Liver (tissue), 7 donors: ENCODE measurements at regions not wholly inside any gene's neighbourhood (a gene's known extent, or its start where the extent isn't known, plus 50 kb on each side); places are given as distances from the start of the nearest gene placed in this dataset.

Experiments
- DNase-seq: peaks from one replicate; pipeline ENCODE4 v3.0.0-alpha.2; 2017; ENCODE audit warnings: low spot score
- H3K27ac ChIP-seq, 2 donors: one replicate each; pipeline ENCODE4 v1.7.0; 2013; ENCODE audit warnings: inconsistent platforms in 2 of 2, low read length in 2 of 2, control low read depth in 1 of 2, low read depth in 1 of 2, mild to moderate bottlenecking in 1 of 2
- H3K27me3 ChIP-seq, 4 donors: one replicate each; pipeline versions ENCODE4 v1.6.1 to v1.7.0; 2013; ENCODE audit warnings: low read length in 3 of 4, inconsistent platforms in 1 of 4, mild to moderate bottlenecking in 1 of 4, moderate library complexity in 1 of 4; ENCODE audit not compliant: control insufficient read depth in 4 of 4, insufficient read depth in 4 of 4
- H3K36me3 ChIP-seq, 4 donors: one replicate each; pipeline versions ENCODE4 v1.6.1 to v1.7.0; 2013; ENCODE audit warnings: low read length in 3 of 4, mild to moderate bottlenecking in 3 of 4, low read depth in 1 of 4, moderate library complexity in 1 of 4; ENCODE audit not compliant: control insufficient read depth in 4 of 4, insufficient read depth in 3 of 4
- H3K4me1 ChIP-seq, 4 donors: one replicate each; pipeline versions ENCODE4 v1.6.1 to v1.7.0; 2013; ENCODE audit warnings: low read length in 3 of 4, mild to moderate bottlenecking in 3 of 4, moderate library complexity in 1 of 4; ENCODE audit not compliant: control insufficient read depth in 4 of 4, insufficient read depth in 4 of 4
- H3K4me3 ChIP-seq, 3 donors: one replicate each; pipeline versions ENCODE4 v1.6.1 to v1.7.0; 2013; ENCODE audit warnings: low read length in 3 of 3, control low read depth in 1 of 3, low read depth in 1 of 3, mild to moderate bottlenecking in 1 of 3
- H3K9ac ChIP-seq, 2 donors: one replicate each; pipeline ENCODE4 v1.7.0; 2013; ENCODE audit warnings: low read length in 2 of 2, mild to moderate bottlenecking in 2 of 2, moderate library complexity in 2 of 2, control low read depth in 1 of 2, low read depth in 1 of 2
- H3K9me3 ChIP-seq, 4 donors: one replicate each; pipeline versions ENCODE4 v1.6.1 to v1.7.0; 2013; ENCODE audit warnings: low read length in 3 of 4; ENCODE audit not compliant: control insufficient read depth in 4 of 4
- EGR1 ChIP-seq, 2 donors: IDR thresholded peaks; 2 replicates each; pipeline ENCODE4 v1.6.1; 2016 to 2018; ENCODE audit warnings: antibody characterized with exemption in 2 of 2, low read depth in 2 of 2
- FOXA1 ChIP-seq: IDR thresholded peaks from 2 replicates; pipeline ENCODE4 v1.6.1; 2016; ENCODE audit warnings: antibody characterized with exemption
- FOXA2 ChIP-seq: IDR thresholded peaks from 2 replicates; pipeline ENCODE4 v1.6.1; 2016; ENCODE audit warnings: antibody characterized with exemption
- GABPA ChIP-seq, 2 donors: IDR thresholded peaks in 1 of 2; conservative IDR thresholded peaks in 1 of 2; 2 replicates each; pipeline ENCODE4 v1.6.1; 2016; ENCODE audit warnings: antibody characterized with exemption in 2 of 2, mild to moderate bottlenecking in 1 of 2, moderate library complexity in 1 of 2
- HNF4A ChIP-seq, 2 donors: conservative IDR thresholded peaks; 2 replicates each; pipeline ENCODE4 v1.6.1; 2016; ENCODE audit warnings: antibody characterized with exemption in 2 of 2, mild to moderate bottlenecking in 2 of 2
- JUND ChIP-seq, 2 donors: IDR thresholded peaks; 2 replicates each; pipeline ENCODE4 v1.6.1; 2016; ENCODE audit warnings: antibody characterized with exemption in 2 of 2
- NR2F2 ChIP-seq: IDR thresholded peaks from 2 replicates; pipeline ENCODE4 v1.6.1; 2016; ENCODE audit warnings: antibody characterized with exemption
- RAD21 ChIP-seq, 2 donors: IDR thresholded peaks; 2 replicates each; pipeline ENCODE4 v1.6.1; 2016; ENCODE audit warnings: antibody characterized with exemption in 2 of 2, mild to moderate bottlenecking in 2 of 2
- RXRA ChIP-seq, 2 donors: IDR thresholded peaks; 2 replicates each; pipeline ENCODE4 v1.6.1; 2017 to 2018; ENCODE audit warnings: antibody characterized with exemption in 2 of 2, mild to moderate bottlenecking in 1 of 2
- SP1 ChIP-seq: IDR thresholded peaks from 2 replicates; pipeline ENCODE4 v1.6.1; 2018; ENCODE audit warnings: antibody characterized with exemption, mild to moderate bottlenecking
- TAF1 ChIP-seq: conservative IDR thresholded peaks from 2 replicates; pipeline ENCODE4 v1.6.1; 2016; ENCODE audit warnings: antibody characterized with exemption, mild to moderate bottlenecking
- YY1 ChIP-seq: IDR thresholded peaks from 2 replicates; pipeline ENCODE4 v1.6.1; 2016; ENCODE audit warnings: antibody characterized with exemption, mild to moderate bottlenecking
- ZBTB33 ChIP-seq: IDR thresholded peaks from 2 replicates; pipeline ENCODE4 v1.6.1; 2016; ENCODE audit warnings: antibody characterized with exemption
- TF ChIP-seq, protein P1 (sequence below): fragments of 150-350 bp; IDR thresholded peaks from 2 replicates; pipeline ENCODE4 v1.5.1; 2017; ENCODE audit warnings: improper control_type of control experiment, low read depth, low read length; ENCODE audit not compliant: missing input control
- TF ChIP-seq, protein P2 (sequence below): IDR thresholded peaks from 2 replicates; pipeline ENCODE4 v1.6.1; 2016; ENCODE audit warnings: antibody characterized with exemption, mild to moderate bottlenecking
- TF ChIP-seq, protein P3 (sequence below): IDR thresholded peaks from 2 replicates; pipeline ENCODE4 v1.6.1; 2016; ENCODE audit warnings: antibody characterized with exemption
- TF ChIP-seq, protein P4 (sequence below): IDR thresholded peaks from 2 replicates; pipeline ENCODE4 v1.6.1; 2016; ENCODE audit warnings: antibody characterized with exemption
- donor health status: healthy.
- donor health status: healthy.
- donor health status: healthy.
- donor health status: healthy.

- TF ChIP-seq YY1 (no peak), NR2F2 (no peak), SP1 (no peak), RAD21 (IDR thresholded peaks at IDR 0.05) (no peak), TAF1 (no peak), GABPA (IDR thresholded peaks at IDR 0.05 in 1 of 2, conservative IDR thresholded peaks at IDR 0.05 in 1 of 2) (no peak), EGR1 (IDR thresholded peaks at IDR 0.05; ENCODE audit: low read depth in 2 of 2) (no peak), JUND (IDR thresholded peaks at IDR 0.05) (no peak), HNF4A (conservative IDR thresholded peaks at IDR 0.05) (no peak), FOXA2 (no peak), ZBTB33 (no peak), FOXA1 (no peak), RXRA (IDR thresholded peaks at IDR 0.05) (no peak)
- TF ChIP-seq, protein P1, sequence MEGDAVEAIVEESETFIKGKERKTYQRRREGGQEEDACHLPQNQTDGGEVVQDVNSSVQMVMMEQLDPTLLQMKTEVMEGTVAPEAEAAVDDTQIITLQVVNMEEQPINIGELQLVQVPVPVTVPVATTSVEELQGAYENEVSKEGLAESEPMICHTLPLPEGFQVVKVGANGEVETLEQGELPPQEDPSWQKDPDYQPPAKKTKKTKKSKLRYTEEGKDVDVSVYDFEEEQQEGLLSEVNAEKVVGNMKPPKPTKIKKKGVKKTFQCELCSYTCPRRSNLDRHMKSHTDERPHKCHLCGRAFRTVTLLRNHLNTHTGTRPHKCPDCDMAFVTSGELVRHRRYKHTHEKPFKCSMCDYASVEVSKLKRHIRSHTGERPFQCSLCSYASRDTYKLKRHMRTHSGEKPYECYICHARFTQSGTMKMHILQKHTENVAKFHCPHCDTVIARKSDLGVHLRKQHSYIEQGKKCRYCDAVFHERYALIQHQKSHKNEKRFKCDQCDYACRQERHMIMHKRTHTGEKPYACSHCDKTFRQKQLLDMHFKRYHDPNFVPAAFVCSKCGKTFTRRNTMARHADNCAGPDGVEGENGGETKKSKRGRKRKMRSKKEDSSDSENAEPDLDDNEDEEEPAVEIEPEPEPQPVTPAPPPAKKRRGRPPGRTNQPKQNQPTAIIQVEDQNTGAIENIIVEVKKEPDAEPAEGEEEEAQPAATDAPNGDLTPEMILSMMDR: no peak
- TF ChIP-seq, protein P2, sequence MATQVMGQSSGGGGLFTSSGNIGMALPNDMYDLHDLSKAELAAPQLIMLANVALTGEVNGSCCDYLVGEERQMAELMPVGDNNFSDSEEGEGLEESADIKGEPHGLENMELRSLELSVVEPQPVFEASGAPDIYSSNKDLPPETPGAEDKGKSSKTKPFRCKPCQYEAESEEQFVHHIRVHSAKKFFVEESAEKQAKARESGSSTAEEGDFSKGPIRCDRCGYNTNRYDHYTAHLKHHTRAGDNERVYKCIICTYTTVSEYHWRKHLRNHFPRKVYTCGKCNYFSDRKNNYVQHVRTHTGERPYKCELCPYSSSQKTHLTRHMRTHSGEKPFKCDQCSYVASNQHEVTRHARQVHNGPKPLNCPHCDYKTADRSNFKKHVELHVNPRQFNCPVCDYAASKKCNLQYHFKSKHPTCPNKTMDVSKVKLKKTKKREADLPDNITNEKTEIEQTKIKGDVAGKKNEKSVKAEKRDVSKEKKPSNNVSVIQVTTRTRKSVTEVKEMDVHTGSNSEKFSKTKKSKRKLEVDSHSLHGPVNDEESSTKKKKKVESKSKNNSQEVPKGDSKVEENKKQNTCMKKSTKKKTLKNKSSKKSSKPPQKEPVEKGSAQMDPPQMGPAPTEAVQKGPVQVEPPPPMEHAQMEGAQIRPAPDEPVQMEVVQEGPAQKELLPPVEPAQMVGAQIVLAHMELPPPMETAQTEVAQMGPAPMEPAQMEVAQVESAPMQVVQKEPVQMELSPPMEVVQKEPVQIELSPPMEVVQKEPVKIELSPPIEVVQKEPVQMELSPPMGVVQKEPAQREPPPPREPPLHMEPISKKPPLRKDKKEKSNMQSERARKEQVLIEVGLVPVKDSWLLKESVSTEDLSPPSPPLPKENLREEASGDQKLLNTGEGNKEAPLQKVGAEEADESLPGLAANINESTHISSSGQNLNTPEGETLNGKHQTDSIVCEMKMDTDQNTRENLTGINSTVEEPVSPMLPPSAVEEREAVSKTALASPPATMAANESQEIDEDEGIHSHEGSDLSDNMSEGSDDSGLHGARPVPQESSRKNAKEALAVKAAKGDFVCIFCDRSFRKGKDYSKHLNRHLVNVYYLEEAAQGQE: no peak
- TF ChIP-seq, protein P3, sequence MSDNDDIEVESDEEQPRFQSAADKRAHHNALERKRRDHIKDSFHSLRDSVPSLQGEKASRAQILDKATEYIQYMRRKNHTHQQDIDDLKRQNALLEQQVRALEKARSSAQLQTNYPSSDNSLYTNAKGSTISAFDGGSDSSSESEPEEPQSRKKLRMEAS: no peak
- TF ChIP-seq, protein P4, sequence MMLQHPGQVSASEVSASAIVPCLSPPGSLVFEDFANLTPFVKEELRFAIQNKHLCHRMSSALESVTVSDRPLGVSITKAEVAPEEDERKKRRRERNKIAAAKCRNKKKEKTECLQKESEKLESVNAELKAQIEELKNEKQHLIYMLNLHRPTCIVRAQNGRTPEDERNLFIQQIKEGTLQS: no peak
- H3K4me1 ChIP-seq: no peaks in the 10 kb centered on the region
- H3K27ac ChIP-seq: no peak overlapping the region
- H3K27me3 ChIP-seq: peaks cover 0 to 5% (median 0%) of the 10 kb centered on the region in 4 donors
- no peak overlapping the region for H3K4me3 ChIP-seq
- DNase-seq: no peak
- no peaks in the 10 kb centered on the region for H3K36me3 ChIP-seq
- H3K9ac ChIP-seq: no peak overlapping the region
- no peaks in the 10 kb centered on the region for H3K9me3 ChIP-seq
Measured at GRCh38 chr7:37555528-37555927, 106.9 kb upstream of the ELMO1 start.
